HepG2 (cell line): ENCODE measurements at regions not wholly inside any gene's neighbourhood (a gene's known extent, or its start where the extent isn't known, plus 50 kb on each side); places are given as distances from the start of the nearest gene placed in this dataset.

Source experiments
- ATAC-seq: fragments of 200-7000 bp; cut with Tn5 transposase; 3 replicates; pipeline ENCODE4 v1.9.1; 2020; ENCODE audit warnings: mild to moderate bottlenecking, moderate library complexity
- BruUV-seq: library from RNA; stranded (reverse); fragments of 400-500 nt; replicated peaks from 2 replicates; lab custom pipeline; 2021; lab: Mats Ljungman, UMichigan
- CTCF ChIA-PET: fragments of 300-600 bp; formaldehyde crosslinking; extraction: SDS; loops from one replicate; lab custom pipeline; 2021; ENCODE audit warnings: low total read pairs, inconsistent platforms, low intra/inter-chr PET ratio; lab: Yijun Ruan, JAX
- POLR2A ChIA-PET: fragments of 350-600 bp; sonication (Branson Sonifier 250); formaldehyde crosslinking; loops from one replicate; lab custom pipeline; 2020; ENCODE audit warnings: antibody characterized with exemption, inconsistent platforms; lab: Yijun Ruan, JAX
- DNase-seq: peaks from one replicate; pipeline ENCODE4 v3.0.0-alpha.2; 2015; ENCODE audit warnings: low spot score
- FAIRE-seq: peaks from 3 replicates; lab custom pipeline; 2011; peaks lifted over from hg19 to GRCh38; lab: Jason Lieb, UNC
- H2AFZ ChIP-seq: one replicate; pipeline ENCODE4 v1.6.1; 2011; ENCODE audit warnings: low read length, inconsistent platforms
- H3K27ac ChIP-seq: fragments of 300-600 bp; 3 replicates; pipeline ENCODE4 v1.8.0; 2011; ENCODE audit warnings: mixed run types, mild to moderate bottlenecking, mixed read lengths, low read length, inconsistent platforms; ENCODE audit not compliant: insufficient read depth; ENCODE audit errors: extremely low read length
- H3K27me3 ChIP-seq, 2 experiments: fragments of 200-600 bp in 1 of 2; 2 replicates in 1 of 2; 3 replicates in 1 of 2; pipeline versions ENCODE4 v1.6.0 to v1.8.0; 2011; ENCODE audit warnings: low read length in 2 of 2, mild to moderate bottlenecking in 2 of 2, moderate library complexity in 2 of 2, inconsistent platforms in 1 of 2; ENCODE audit not compliant: insufficient read depth in 2 of 2, control insufficient read depth in 1 of 2
- H3K36me3 ChIP-seq, 2 experiments: fragments of 200-600 bp in 1 of 2; replicated peaks in 1 of 2; 2 replicates in 1 of 2; 3 replicates in 1 of 2; pipeline versions ENCODE4 v1.5.1 to v1.8.0; 2011; ENCODE audit warnings: low read length in 2 of 2, inconsistent platforms in 1 of 2; ENCODE audit not compliant: insufficient read depth in 2 of 2, control insufficient read depth in 1 of 2
- H3K4me1 ChIP-seq: 2 replicates; pipeline ENCODE4 v1.5.1; 2012; ENCODE audit warnings: low read length, inconsistent platforms; ENCODE audit not compliant: insufficient read depth
- H3K4me2 ChIP-seq: 2 replicates; pipeline ENCODE4 v1.6.0; 2011; ENCODE audit warnings: low read depth, low read length, inconsistent platforms
- H3K4me3 ChIP-seq, 3 experiments: fragments of 200-600 bp in 1 of 3; sonication (generic), shearing (Covaris generic) in 1 of 3; replicated peaks in 1 of 3; 2 replicates each; pipeline ENCODE4 v1.5.1; 2011 to 2016; ENCODE audit warnings: low read length in 3 of 3, inconsistent platforms in 2 of 3, low read depth in 2 of 3, mild to moderate bottlenecking in 2 of 3, control low read depth in 1 of 3, mixed read lengths in 1 of 3; ENCODE audit not compliant: insufficient read depth in 1 of 3
- H3K79me2 ChIP-seq: one replicate; pipeline ENCODE4 v1.6.1; 2011; ENCODE audit warnings: low read length, inconsistent platforms; ENCODE audit not compliant: insufficient read depth
- H3K9ac ChIP-seq: 2 replicates; pipeline ENCODE4 v1.6.0; 2011; ENCODE audit warnings: mild to moderate bottlenecking, low read depth, low read length, inconsistent platforms; ENCODE audit not compliant: insufficient read depth
- H3K9me3 ChIP-seq: 2 replicates; pipeline ENCODE4 v1.5.1; 2012; ENCODE audit warnings: mild to moderate bottlenecking, low read length
- H4K20me1 ChIP-seq: 2 replicates; pipeline ENCODE4 v1.6.0; 2011; ENCODE audit warnings: inconsistent platforms, mild to moderate bottlenecking, low read length, moderate library complexity; ENCODE audit not compliant: insufficient read depth
- IKZF1 ChIP-seq: fragments of 450-650 bp; IDR thresholded peaks from 2 replicates; pipeline ENCODE4 v1.7.1; 2016
- NR2C2 ChIP-seq: sonication (generic); formaldehyde crosslinking; IDR thresholded peaks from 2 replicates; pipeline ENCODE4 v1.4.0; 2020; ENCODE audit warnings: missing genetic modification reagents, mild to moderate bottlenecking, moderate library complexity, borderline replicate concordance
- SIN3B ChIP-seq: fragments of 150-350 bp; IDR thresholded peaks from 2 replicates; pipeline ENCODE4 v1.6.1; 2014; ENCODE audit warnings: low read length
- ZNF317 ChIP-seq: sonication (generic); formaldehyde crosslinking; IDR thresholded peaks from 2 replicates; pipeline ENCODE4 v1.5.0; 2020; ENCODE audit warnings: mild to moderate bottlenecking, missing genetic modification reagents
- WGBS: methylation state at CpG from one replicate; pipeline ENCODE4 v1.1.6; 2017; ENCODE audit warnings: low lambda C conversion rate; 5-methylcytosine and 5-hydroxymethylcytosine counted together
- in situ Hi-C: cut with HindIII; loops from 2 replicates; pipeline ENCODE4 v1.10.0; 2017; ENCODE audit warnings: low pct_unique_long_range_greater_than_20kb; ENCODE audit not compliant: extremely low pct_ligation_motif_present
- intact Hi-C: fragments of 100-400 bp; cut with micrococcal nuclease; formaldehyde crosslinking; loops from one replicate; pipeline ENCODE4 v1.10.0; 2022; ENCODE audit not compliant: unreplicated experiment
- TF ChIP-seq, protein P1 (sequence below): sonication (generic); formaldehyde crosslinking; IDR thresholded peaks from 2 replicates; pipeline ENCODE4 v1.5.0; 2020; ENCODE audit warnings: mild to moderate bottlenecking, missing genetic modification reagents, borderline replicate concordance
- TF ChIP-seq, protein P2 (sequence below): sonication (generic); formaldehyde crosslinking; IDR thresholded peaks from 2 replicates; pipeline ENCODE4 v1.4.0; 2020; ENCODE audit warnings: missing genetic modification reagents, borderline replicate concordance

DNA sequence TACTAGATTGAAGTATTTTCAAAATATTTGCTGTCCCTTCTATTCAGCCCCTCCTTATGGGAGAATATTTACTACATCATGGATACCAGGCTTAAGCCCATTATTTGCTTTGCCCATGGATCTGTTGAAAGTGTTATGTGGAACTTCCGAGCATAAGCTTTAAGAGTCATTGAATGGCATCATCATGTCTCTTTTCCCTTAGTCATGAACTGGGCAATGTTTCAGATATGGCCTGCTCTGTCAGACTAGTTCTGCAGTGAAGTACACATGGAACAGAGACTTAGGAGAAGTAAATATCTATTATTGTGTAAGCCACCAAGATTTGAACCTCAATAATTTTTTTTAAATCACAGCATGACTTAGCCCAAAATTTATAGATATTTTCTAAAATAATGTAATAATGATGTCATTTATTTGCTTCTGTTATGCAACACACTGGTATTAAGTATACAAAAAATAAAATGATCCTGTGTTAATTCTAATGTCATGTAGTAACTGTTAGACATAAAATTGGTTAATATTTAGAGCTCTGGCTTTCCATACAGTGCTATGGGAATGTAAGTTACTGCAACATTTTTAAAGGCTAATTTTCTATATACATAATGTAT lies 1097.3 kb downstream of the SLC16A7 start (continued):
- TF ChIP-seq, protein P1, sequence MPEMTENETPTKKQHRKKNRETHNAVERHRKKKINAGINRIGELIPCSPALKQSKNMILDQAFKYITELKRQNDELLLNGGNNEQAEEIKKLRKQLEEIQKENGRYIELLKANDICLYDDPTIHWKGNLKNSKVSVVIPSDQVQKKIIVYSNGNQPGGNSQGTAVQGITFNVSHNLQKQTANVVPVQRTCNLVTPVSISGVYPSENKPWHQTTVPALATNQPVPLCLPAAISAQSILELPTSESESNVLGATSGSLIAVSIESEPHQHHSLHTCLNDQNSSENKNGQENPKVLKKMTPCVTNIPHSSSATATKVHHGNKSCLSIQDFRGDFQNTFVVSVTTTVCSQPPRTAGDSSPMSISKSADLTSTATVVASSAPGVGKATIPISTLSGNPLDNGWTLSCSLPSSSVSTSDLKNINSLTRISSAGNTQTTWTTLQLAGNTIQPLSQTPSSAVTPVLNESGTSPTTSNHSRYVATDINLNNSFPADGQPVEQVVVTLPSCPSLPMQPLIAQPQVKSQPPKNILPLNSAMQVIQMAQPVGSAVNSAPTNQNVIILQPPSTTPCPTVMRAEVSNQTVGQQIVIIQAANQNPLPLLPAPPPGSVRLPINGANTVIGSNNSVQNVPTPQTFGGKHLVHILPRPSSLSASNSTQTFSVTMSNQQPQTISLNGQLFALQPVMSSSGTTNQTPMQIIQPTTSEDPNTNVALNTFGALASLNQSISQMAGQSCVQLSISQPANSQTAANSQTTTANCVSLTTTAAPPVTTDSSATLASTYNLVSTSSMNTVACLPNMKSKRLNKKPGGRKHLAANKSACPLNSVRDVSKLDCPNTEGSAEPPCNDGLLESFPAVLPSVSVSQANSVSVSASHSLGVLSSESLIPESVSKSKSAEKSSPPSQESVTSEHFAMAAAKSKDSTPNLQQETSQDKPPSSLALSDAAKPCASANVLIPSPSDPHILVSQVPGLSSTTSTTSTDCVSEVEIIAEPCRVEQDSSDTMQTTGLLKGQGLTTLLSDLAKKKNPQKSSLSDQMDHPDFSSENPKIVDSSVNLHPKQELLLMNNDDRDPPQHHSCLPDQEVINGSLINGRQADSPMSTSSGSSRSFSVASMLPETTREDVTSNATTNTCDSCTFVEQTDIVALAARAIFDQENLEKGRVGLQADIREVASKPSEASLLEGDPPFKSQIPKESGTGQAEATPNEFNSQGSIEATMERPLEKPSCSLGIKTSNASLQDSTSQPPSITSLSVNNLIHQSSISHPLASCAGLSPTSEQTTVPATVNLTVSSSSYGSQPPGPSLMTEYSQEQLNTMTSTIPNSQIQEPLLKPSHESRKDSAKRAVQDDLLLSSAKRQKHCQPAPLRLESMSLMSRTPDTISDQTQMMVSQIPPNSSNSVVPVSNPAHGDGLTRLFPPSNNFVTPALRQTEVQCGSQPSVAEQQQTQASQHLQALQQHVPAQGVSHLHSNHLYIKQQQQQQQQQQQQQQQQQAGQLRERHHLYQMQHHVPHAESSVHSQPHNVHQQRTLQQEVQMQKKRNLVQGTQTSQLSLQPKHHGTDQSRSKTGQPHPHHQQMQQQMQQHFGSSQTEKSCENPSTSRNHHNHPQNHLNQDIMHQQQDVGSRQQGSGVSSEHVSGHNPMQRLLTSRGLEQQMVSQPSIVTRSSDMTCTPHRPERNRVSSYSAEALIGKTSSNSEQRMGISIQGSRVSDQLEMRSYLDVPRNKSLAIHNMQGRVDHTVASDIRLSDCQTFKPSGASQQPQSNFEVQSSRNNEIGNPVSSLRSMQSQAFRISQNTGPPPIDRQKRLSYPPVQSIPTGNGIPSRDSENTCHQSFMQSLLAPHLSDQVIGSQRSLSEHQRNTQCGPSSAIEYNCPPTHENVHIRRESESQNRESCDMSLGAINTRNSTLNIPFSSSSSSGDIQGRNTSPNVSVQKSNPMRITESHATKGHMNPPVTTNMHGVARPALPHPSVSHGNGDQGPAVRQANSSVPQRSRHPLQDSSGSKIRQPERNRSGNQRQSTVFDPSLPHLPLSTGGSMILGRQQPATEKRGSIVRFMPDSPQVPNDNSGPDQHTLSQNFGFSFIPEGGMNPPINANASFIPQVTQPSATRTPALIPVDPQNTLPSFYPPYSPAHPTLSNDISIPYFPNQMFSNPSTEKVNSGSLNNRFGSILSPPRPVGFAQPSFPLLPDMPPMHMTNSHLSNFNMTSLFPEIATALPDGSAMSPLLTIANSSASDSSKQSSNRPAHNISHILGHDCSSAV (CRISPR knock-in tag), result no peak
- TF ChIP-seq, all 625 proteins: peak for 1

DNA sequence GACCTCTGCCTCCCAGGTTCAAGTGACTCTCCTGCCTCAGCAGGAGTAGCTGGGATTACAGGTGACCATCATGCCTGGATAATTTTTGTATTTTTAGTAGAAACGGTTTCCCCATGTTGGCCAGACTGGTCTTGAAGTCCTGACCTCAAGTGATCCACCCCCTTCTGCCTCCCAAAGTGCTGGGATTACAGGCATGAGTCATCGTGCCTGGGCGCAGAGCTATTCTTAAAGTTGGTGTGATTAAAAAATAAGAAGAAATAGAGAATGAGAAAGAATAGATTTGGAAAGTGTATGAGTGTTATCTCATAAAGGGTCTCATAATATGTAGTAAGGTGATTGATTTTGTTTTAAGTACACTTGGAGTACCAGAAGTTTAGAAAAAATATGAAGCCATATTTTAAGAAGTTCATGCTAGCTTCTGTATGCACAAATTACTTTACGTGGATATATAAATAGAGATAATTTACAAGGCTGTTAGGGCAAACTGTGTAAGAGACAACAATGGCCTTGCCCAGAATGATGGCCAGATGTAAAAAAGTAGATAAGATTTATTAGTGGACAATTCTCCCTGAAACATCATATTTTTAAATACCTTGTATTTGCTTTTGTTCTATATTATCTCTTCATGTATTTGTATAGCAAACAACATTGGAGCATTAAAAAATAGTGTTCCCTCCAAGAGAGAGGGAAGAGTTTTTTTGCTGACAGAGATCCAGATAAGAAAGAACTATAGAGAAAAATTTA lies 1108.5 kb downstream of the SLC16A7 start:
- H2AFZ ChIP-seq, result no peak overlapping the region
- H3K4me3 ChIP-seq, result no peak overlapping the region
- ChIA-PET POLR2A (no interaction called here), CTCF (no interaction called here)
- no peak for FAIRE-seq
- no peaks in the 10 kb centered on the region for H3K27me3 ChIP-seq
- no peak overlapping the region for H3K9ac ChIP-seq
- no peak for ATAC-seq
- no peaks in the 10 kb centered on the region for H4K20me1 ChIP-seq
- in situ Hi-C loops (no loop called here), intact Hi-C loops (no loop called here)
- WGBS, result 8% methylated on average over 4 of the region's 4 CpGs
- H3K36me3 ChIP-seq, result no peaks in the 10 kb centered on the region
- no peak for DNase-seq
- no peaks in the 10 kb centered on the region for H3K79me2 ChIP-seq
- no TSS peak for BruUV-seq
- no peaks in the 10 kb centered on the region for H3K4me1 ChIP-seq
- H3K4me2 ChIP-seq, result no peak overlapping the region
- peaks cover 23% of the 10 kb centered on the region for H3K9me3 ChIP-seq
- no peak overlapping the region for H3K27ac ChIP-seq
- TF ChIP-seq SIN3B (no peak), IKZF1 (no peak), NR2C2 (CRISPR knock-in tag) (no peak), ZNF317 (no peak)
- TF ChIP-seq, protein P2, sequence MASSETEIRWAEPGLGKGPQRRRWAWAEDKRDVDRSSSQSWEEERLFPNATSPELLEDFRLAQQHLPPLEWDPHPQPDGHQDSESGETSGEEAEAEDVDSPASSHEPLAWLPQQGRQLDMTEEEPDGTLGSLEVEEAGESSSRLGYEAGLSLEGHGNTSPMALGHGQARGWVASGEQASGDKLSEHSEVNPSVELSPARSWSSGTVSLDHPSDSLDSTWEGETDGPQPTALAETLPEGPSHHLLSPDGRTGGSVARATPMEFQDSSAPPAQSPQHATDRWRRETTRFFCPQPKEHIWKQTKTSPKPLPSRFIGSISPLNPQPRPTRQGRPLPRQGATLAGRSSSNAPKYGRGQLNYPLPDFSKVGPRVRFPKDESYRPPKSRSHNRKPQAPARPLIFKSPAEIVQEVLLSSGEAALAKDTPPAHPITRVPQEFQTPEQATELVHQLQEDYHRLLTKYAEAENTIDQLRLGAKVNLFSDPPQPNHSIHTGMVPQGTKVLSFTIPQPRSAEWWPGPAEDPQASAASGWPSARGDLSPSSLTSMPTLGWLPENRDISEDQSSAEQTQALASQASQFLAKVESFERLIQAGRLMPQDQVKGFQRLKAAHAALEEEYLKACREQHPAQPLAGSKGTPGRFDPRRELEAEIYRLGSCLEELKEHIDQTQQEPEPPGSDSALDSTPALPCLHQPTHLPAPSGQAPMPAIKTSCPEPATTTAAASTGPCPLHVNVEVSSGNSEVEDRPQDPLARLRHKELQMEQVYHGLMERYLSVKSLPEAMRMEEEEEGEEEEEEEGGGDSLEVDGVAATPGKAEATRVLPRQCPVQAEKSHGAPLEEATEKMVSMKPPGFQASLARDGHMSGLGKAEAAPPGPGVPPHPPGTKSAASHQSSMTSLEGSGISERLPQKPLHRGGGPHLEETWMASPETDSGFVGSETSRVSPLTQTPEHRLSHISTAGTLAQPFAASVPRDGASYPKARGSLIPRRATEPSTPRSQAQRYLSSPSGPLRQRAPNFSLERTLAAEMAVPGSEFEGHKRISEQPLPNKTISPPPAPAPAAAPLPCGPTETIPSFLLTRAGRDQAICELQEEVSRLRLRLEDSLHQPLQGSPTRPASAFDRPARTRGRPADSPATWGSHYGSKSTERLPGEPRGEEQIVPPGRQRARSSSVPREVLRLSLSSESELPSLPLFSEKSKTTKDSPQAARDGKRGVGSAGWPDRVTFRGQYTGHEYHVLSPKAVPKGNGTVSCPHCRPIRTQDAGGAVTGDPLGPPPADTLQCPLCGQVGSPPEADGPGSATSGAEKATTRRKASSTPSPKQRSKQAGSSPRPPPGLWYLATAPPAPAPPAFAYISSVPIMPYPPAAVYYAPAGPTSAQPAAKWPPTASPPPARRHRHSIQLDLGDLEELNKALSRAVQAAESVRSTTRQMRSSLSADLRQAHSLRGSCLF (CRISPR knock-in tag), result no peak
